ENCODE measurements at regions not wholly inside any gene's neighbourhood (a gene's known extent, or its start where the extent isn't known, plus 50 kb on each side); places are given as distances from the start of the nearest gene placed in this dataset.

DNA sequence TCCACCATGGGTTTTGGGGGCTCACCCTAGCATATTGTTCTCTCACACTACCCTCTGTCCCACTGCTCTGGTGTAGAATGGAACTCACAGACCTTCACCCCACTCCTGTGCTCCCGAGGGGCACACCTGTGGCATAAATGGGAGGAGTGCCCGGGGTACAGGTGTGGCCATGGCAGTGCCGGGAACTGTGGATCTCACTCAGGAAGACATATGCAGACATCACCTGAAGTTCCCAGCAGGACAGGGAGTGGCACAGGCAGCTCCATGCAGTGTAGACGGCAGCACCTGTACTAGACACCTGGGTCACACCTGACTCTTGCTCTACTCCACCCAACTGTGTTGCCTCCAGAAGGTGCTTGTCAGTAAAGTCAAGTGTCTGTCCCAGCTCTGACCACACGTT, 57.6 kb upstream of the MRPS22 start:
- Histone ChIP-seq H3K27ac (no peak overlapping the region), H3K27me3 (no peaks in the 10 kb centered on the region), H3K36me3 (no peaks in the 10 kb centered on the region), H3K9me3 (no peaks in the 10 kb centered on the region), H3K4me3 (no peak overlapping the region), H3K4me1 (no peaks in the 10 kb centered on the region)
- TF ChIP-seq, protein P1, sequence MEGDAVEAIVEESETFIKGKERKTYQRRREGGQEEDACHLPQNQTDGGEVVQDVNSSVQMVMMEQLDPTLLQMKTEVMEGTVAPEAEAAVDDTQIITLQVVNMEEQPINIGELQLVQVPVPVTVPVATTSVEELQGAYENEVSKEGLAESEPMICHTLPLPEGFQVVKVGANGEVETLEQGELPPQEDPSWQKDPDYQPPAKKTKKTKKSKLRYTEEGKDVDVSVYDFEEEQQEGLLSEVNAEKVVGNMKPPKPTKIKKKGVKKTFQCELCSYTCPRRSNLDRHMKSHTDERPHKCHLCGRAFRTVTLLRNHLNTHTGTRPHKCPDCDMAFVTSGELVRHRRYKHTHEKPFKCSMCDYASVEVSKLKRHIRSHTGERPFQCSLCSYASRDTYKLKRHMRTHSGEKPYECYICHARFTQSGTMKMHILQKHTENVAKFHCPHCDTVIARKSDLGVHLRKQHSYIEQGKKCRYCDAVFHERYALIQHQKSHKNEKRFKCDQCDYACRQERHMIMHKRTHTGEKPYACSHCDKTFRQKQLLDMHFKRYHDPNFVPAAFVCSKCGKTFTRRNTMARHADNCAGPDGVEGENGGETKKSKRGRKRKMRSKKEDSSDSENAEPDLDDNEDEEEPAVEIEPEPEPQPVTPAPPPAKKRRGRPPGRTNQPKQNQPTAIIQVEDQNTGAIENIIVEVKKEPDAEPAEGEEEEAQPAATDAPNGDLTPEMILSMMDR (IDR thresholded peaks at IDR 0.05): no peak
- no peak for DNase-seq
- intact Hi-C loops (cut with DNase I): no loop called here
- peak; percentile 30 for ATAC-seq

DNA sequence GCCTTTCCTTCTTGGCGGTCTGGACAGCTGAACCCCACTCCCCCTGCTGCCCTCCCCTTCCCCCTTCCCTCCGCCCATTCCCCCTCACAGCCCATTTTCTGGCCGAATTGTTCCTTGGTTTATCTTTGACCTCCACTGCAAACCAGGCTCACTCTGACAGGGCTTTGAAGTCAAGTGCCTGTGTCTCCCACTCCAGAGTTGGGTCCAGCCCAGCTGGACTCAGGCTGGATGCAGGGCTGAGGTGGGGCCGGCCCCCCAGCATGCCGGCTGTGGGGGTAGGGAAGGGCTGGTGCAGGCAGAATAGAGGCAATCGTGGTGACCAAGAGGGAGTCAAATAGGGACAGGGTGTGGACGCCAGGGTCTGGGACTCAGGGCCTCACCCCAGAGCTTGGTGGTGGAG, 57.0 kb upstream of the MRPS22 start:
- H3K4me1 ChIP-seq: no peaks in the 10 kb centered on the region
- ATAC-seq: no peak
- no peaks in the 10 kb centered on the region for H3K9me3 ChIP-seq
- H3K27me3 ChIP-seq: no peaks in the 10 kb centered on the region
- no peaks in the 10 kb centered on the region for H3K36me3 ChIP-seq
- no peak overlapping the region for H3K27ac ChIP-seq
- TF ChIP-seq, protein P1 (IDR thresholded peaks at IDR 0.05): no peak
- no peak overlapping the region for H3K4me3 ChIP-seq
- intact Hi-C loops (cut with DNase I): no loop called here
- no peak for DNase-seq

DNA sequence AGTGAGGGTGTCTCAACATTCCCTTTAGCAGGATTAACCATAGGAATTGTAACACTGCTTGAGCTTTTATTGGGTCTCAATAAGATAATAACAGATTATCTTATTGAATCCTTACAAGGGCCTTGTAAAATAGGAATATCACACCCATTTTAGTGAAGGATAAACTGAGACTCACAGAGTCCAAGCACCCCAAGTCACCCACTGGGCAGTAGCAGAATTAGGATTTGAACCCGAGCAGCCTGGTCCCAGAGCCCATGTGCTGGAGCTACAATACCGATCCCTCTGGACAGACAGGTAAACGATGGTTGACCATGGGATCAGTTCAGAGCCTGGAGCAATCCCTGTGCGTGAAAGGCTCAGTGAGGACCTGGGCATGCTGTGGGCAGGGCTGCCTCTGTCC, 56.3 kb upstream of the MRPS22 start:
- intact Hi-C loops (cut with DNase I): no loop called here
- no peaks in the 10 kb centered on the region for H3K9me3 ChIP-seq
- DNase-seq: no peak
- TF ChIP-seq, protein P1 (IDR thresholded peaks at IDR 0.05): no peak
- H3K36me3 ChIP-seq: no peaks in the 10 kb centered on the region
- no peak overlapping the region for H3K4me3 ChIP-seq
- H3K27ac ChIP-seq: no peak overlapping the region
- no peak for ATAC-seq
- H3K27me3 ChIP-seq: no peaks in the 10 kb centered on the region
- H3K4me1 ChIP-seq: no peaks in the 10 kb centered on the region

DNA sequence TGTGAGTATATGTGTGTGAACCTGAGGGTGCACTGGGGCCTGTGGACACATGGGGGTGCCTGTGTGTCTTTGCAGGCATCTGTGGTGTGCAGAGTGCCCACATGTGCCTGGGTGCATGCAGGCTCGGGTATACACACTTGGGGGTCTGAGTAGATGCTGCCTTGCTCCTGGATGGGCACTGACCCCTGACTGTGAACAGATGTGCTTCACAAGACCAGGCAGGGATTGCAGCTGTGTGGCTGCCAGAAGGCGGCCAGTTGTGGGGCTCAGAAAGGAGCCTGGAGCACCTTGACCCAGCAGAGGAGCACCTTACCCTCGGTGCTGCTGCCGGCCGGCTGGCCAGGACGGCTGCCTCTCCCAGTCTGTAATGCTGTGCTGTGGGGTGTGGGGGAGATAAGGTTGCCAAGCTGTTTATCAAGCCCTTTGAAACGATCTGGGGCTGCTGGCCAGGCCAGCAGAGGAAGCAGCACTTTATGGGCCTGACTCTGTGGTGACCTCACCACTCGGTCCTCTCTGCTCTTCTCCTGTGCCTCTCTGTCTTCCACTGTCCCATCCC, 55.5 kb upstream of the MRPS22 start:
- Histone ChIP-seq H3K4me1 (no peaks in the 10 kb centered on the region), H3K4me3 (no peak overlapping the region), H3K27me3 (no peaks in the 10 kb centered on the region), H3K27ac (no peak overlapping the region), H3K36me3 (no peaks in the 10 kb centered on the region), H3K9me3 (no peaks in the 10 kb centered on the region)
- TF ChIP-seq, protein P1 (IDR thresholded peaks at IDR 0.05): no peak
- intact Hi-C loops (cut with DNase I): no loop called here
- ATAC-seq (no peak), DNase-seq (no peak)

DNA sequence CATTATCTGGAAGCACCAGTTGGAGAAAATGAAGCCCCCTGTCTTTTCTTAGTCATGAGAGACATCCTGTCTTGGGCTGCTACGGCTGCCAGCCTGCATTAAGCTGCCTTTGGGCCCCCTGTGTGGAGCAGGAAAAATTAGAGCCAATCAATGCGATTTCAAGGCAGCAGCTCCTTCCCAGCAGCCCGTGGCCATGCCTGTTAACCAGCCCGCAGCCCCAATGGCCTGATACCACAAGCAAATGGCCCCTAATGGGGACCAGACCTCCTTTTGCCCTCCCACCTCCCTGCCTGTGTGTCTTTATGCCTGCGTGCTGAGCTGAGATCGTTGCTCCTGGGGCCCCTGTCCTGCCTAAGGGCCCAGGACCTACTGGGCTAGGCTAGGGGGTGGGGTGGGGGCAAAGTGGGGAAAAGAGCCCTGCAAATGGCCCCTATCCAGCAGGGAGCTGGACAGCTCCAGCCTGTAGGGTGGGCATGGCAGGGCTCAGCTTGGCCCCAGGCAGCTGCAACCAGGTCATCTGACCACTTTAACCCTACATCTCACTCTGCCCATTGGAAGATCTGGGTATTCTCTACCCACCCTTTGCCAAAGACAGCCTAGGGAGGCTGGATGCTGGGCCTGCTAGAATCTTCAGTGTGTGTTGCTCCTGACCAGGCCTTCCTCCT, 53.8 kb upstream of the MRPS22 start:
- Histone ChIP-seq H3K27ac (no peak overlapping the region), H3K4me1 (no peaks in the 10 kb centered on the region), H3K27me3 (no peaks in the 10 kb centered on the region), H3K36me3 (no peaks in the 10 kb centered on the region), H3K4me3 (no peak overlapping the region), H3K9me3 (no peaks in the 10 kb centered on the region)
- intact Hi-C loops (cut with DNase I): no loop called here
- ATAC-seq (no peak), DNase-seq (no peak)
- TF ChIP-seq, protein P1 (IDR thresholded peaks at IDR 0.05): no peak

Measured in left lung (tissue), 4 donors.